Prostate gland (tissue), 2 donors: ENCODE measurements at regions not wholly inside any gene's neighbourhood (a gene's known extent, or its start where the extent isn't known, plus 50 kb on each side); places are given as distances from the start of the nearest gene placed in this dataset.

Source experiments
- DNase-seq: peaks from one replicate; pipeline ENCODE4 v3.0.0-alpha.2; 2019; ENCODE audit warnings: low spot score
- H3K27ac ChIP-seq, 2 donors: fragments of 200-600 bp; sonication (generic); 2 replicates each; pipeline ENCODE4 v1.5.1; 2017 to 2019
- H3K27me3 ChIP-seq: fragments of 200-600 bp; sonication (generic); replicated peaks from 2 replicates; pipeline ENCODE4 v1.5.1; 2019; ENCODE audit not compliant: insufficient read depth
- H3K36me3 ChIP-seq, 2 donors: fragments of 200-600 bp; sonication (generic); 1 replicate in 1 of 2; 2 replicates in 1 of 2; pipeline versions ENCODE4 v1.5.1 to v1.8.1; 2017 to 2019
- H3K4me1 ChIP-seq: fragments of 200-600 bp; sonication (generic); replicated peaks from 2 replicates; pipeline ENCODE4 v1.5.1; 2019
- H3K4me3 ChIP-seq, 2 donors: fragments of 200-600 bp; sonication (generic); 2 replicates each; pipeline ENCODE4 v1.5.1; 2017 to 2019
- H3K9me3 ChIP-seq: fragments of 200-600 bp; sonication (generic); 2 replicates; pipeline ENCODE4 v1.5.1; 2017
- CTCF ChIP-seq, 4 experiments: fragments of 200-600 bp in 2 of 4; fragments of 450-650 bp in 2 of 4; sonication (generic) in 2 of 4; IDR thresholded peaks; 1 replicate in 3 of 4; 2 replicates in 1 of 4; pipeline ENCODE4 v1.5.1; 2016 to 2019; ENCODE audit warnings: antibody characterized with exemption in 4 of 4, mild to moderate bottlenecking in 2 of 4, moderate library complexity in 2 of 4
- POLR2A ChIP-seq: fragments of 450-650 bp; IDR thresholded peaks from one replicate; pipeline ENCODE4 v1.6.1; 2016; ENCODE audit warnings: antibody characterized with exemption, mild to moderate bottlenecking
- POLR2AphosphoS5 ChIP-seq: sonication (generic); formaldehyde crosslinking; IDR thresholded peaks from one replicate; pipeline ENCODE4 v1.6.1; 2017; ENCODE audit warnings: antibody characterized with exemption
- WGBS: methylation state at CpG from one replicate; pipeline ENCODE4 v1.1.5; 2018; 5-methylcytosine and 5-hydroxymethylcytosine counted together
- intact Hi-C: fragments of 100-400 bp; cut with DNase I; formaldehyde crosslinking; loops from one replicate; pipeline ENCODE4 v1.14.2; 2022

- no peak for DNase-seq
- no peaks in the 10 kb centered on the region for H3K9me3 ChIP-seq
- no peak overlapping the region for H3K27ac ChIP-seq
- no peaks in the 10 kb centered on the region for H3K36me3 ChIP-seq
- H3K4me1 ChIP-seq: no peaks in the 10 kb centered on the region
- no peaks in the 10 kb centered on the region for H3K27me3 ChIP-seq
- no peak for TF ChIP-seq CTCF (IDR thresholded peaks at IDR 0.05)
- intact Hi-C loops: no loop called here
- H3K4me3 ChIP-seq: no peak overlapping the region
These were observed 72.4 kb upstream of the CXCL14 start for GRCh38 chr5:135651156-135651555.

- H3K9me3 ChIP-seq: no peaks in the 10 kb centered on the region
- intact Hi-C loops: no loop called here
- no peak overlapping the region for H3K27ac ChIP-seq
- TF ChIP-seq POLR2A (no peak), CTCF (IDR thresholded peaks at IDR 0.05) (no peak), POLR2AphosphoS5 (no peak)
- no peak overlapping the region for H3K4me3 ChIP-seq
- H3K36me3 ChIP-seq: no peaks in the 10 kb centered on the region
- H3K4me1 ChIP-seq: no peaks in the 10 kb centered on the region
- WGBS: 94% methylated on average over 2 of the region's 2 CpGs
- H3K27me3 ChIP-seq: no peaks in the 10 kb centered on the region
- DNase-seq: no peak
These were observed 71.3 kb upstream of the CXCL14 start for GRCh38 chr5:135650081-135650480.

- no peaks in the 10 kb centered on the region for H3K9me3 ChIP-seq
- 94% methylated on average over 3 of the region's 3 CpGs for WGBS
- no peaks in the 10 kb centered on the region for H3K27me3 ChIP-seq
- no peaks in the 10 kb centered on the region for H3K4me1 ChIP-seq
- intact Hi-C loops: no loop called here
- no peak for TF ChIP-seq POLR2AphosphoS5
- no peak for TF ChIP-seq CTCF (IDR thresholded peaks at IDR 0.05)
- no peak for TF ChIP-seq POLR2A
- H3K4me3 ChIP-seq: no peak overlapping the region
- DNase-seq: no peak
- H3K36me3 ChIP-seq: no peaks in the 10 kb centered on the region
- no peak overlapping the region for H3K27ac ChIP-seq
These were observed 70.6 kb upstream of the CXCL14 start for GRCh38 chr5:135649435-135649834.

- no peak overlapping the region for H3K4me3 ChIP-seq
- no peaks in the 10 kb centered on the region for H3K9me3 ChIP-seq
- no peak for TF ChIP-seq POLR2A
- TF ChIP-seq CTCF (IDR thresholded peaks at IDR 0.05): no peak
- TF ChIP-seq POLR2AphosphoS5: no peak
- 56% methylated on average over 2 of the region's 2 CpGs for WGBS
- intact Hi-C loops: no loop called here
- no peak overlapping the region for H3K27ac ChIP-seq
- DNase-seq: no peak
- no peaks in the 10 kb centered on the region for H3K36me3 ChIP-seq
- no peaks in the 10 kb centered on the region for H3K4me1 ChIP-seq
- H3K27me3 ChIP-seq: no peaks in the 10 kb centered on the region
These were observed 69.3 kb upstream of the CXCL14 start for GRCh38 chr5:135648116-135648515.

- TF ChIP-seq CTCF (IDR thresholded peaks at IDR 0.05): no peak
- no peak for TF ChIP-seq POLR2A
- TF ChIP-seq POLR2AphosphoS5: no peak
- no peaks in the 10 kb centered on the region for H3K36me3 ChIP-seq
- 83% methylated on average over 8 of the region's 8 CpGs for WGBS
- no peak overlapping the region for H3K27ac ChIP-seq
- no peaks in the 10 kb centered on the region for H3K9me3 ChIP-seq
- H3K4me3 ChIP-seq: no peak overlapping the region
- DNase-seq: no peak
- intact Hi-C loops: no loop called here
- H3K4me1 ChIP-seq: no peaks in the 10 kb centered on the region
- no peaks in the 10 kb centered on the region for H3K27me3 ChIP-seq
These were observed 66.8 kb upstream of the CXCL14 start for GRCh38 chr5:135645336-135646180.
